KMS-11 (cell line): ENCODE measurements at regions not wholly inside any gene's neighbourhood (a gene's known extent, or its start where the extent isn't known, plus 50 kb on each side); places are given as distances from the start of the nearest gene placed in this dataset.

ENCODE experiments used
- H2AFZ ChIP-seq: fragments of 200-600 bp; sonication (generic); 2 replicates; pipeline ENCODE4 v1.6.1; 2016; ENCODE audit warnings: antibody characterized with exemption, mixed run types, low read depth
- H3K27ac ChIP-seq: fragments of 200-600 bp; sonication (generic); 2 replicates; pipeline ENCODE4 v1.6.1; 2016; ENCODE audit warnings: mild to moderate bottlenecking, mixed run types
- H3K27me3 ChIP-seq: fragments of 200-600 bp; sonication (generic); 2 replicates; pipeline ENCODE4 v1.6.1; 2017; ENCODE audit warnings: mild to moderate bottlenecking, low read depth, mixed run types, moderate library complexity; ENCODE audit not compliant: insufficient read depth
- H3K36me3 ChIP-seq: fragments of 200-600 bp; sonication (generic); 2 replicates; pipeline ENCODE4 v1.6.1; 2017; ENCODE audit warnings: mild to moderate bottlenecking, mixed run types; ENCODE audit not compliant: insufficient read depth
- H3K4me1 ChIP-seq: fragments of 200-600 bp; sonication (generic); 2 replicates; pipeline ENCODE4 v1.6.1; 2016; ENCODE audit warnings: mild to moderate bottlenecking, low read depth, mixed run types; ENCODE audit not compliant: poor library complexity, severe bottlenecking
- H3K4me2 ChIP-seq: fragments of 200-600 bp; sonication (generic); 2 replicates; pipeline ENCODE4 v1.7.0; 2016; ENCODE audit warnings: mild to moderate bottlenecking, mixed run types
- H3K4me3 ChIP-seq: fragments of 200-600 bp; sonication (generic); IDR thresholded peaks from 2 replicates; pipeline ENCODE4 v1.6.1; 2017; ENCODE audit warnings: low read depth, low read length, mixed read lengths; ENCODE audit not compliant: insufficient read depth
- H3K79me2 ChIP-seq: fragments of 200-600 bp; sonication (generic); 2 replicates; pipeline ENCODE4 v1.6.1; 2016; ENCODE audit warnings: low read depth, mixed run types; ENCODE audit not compliant: insufficient read depth
- H3K9ac ChIP-seq: fragments of 200-600 bp; sonication (generic); 2 replicates; pipeline ENCODE4 v1.6.1; 2016; ENCODE audit warnings: mild to moderate bottlenecking, mixed run types
- H4K20me1 ChIP-seq: fragments of 200-600 bp; sonication (generic); 2 replicates; pipeline ENCODE4 v1.6.1; 2016; ENCODE audit warnings: mild to moderate bottlenecking, mixed run types; ENCODE audit not compliant: insufficient read depth
- TF ChIP-seq, protein P1 (sequence below): fragments of 200-600 bp; sonication (generic); conservative IDR thresholded peaks from 2 replicates; pipeline ENCODE4 v1.6.1; 2017; ENCODE audit warnings: low read depth, mild to moderate bottlenecking, antibody characterized with exemption, low read length, moderate library complexity, mixed read lengths

GRCh38 chr17:79433379-79433778 lies 177.5 kb downstream of the RBFOX3 start:
- Histone ChIP-seq H3K27ac (no peak overlapping the region), H3K27me3 (peaks cover 97% of the 10 kb centered on the region), H3K9ac (no peak overlapping the region), H3K4me2 (no peak overlapping the region), H3K4me3 (no peak overlapping the region), H3K79me2 (no peaks in the 10 kb centered on the region), H3K4me1 (no peaks in the 10 kb centered on the region), H2AFZ (no peak overlapping the region), H4K20me1 (no peaks in the 10 kb centered on the region), H3K36me3 (no peaks in the 10 kb centered on the region)
- TF ChIP-seq, protein P1, sequence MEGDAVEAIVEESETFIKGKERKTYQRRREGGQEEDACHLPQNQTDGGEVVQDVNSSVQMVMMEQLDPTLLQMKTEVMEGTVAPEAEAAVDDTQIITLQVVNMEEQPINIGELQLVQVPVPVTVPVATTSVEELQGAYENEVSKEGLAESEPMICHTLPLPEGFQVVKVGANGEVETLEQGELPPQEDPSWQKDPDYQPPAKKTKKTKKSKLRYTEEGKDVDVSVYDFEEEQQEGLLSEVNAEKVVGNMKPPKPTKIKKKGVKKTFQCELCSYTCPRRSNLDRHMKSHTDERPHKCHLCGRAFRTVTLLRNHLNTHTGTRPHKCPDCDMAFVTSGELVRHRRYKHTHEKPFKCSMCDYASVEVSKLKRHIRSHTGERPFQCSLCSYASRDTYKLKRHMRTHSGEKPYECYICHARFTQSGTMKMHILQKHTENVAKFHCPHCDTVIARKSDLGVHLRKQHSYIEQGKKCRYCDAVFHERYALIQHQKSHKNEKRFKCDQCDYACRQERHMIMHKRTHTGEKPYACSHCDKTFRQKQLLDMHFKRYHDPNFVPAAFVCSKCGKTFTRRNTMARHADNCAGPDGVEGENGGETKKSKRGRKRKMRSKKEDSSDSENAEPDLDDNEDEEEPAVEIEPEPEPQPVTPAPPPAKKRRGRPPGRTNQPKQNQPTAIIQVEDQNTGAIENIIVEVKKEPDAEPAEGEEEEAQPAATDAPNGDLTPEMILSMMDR: no peak

GRCh38 chr17:79431175-79431574 lies 179.7 kb downstream of the RBFOX3 start:
- TF ChIP-seq, protein P1: no peak
- no peaks in the 10 kb centered on the region for H3K4me1 ChIP-seq
- no peak overlapping the region for H3K27ac ChIP-seq
- no peak overlapping the region for H3K4me2 ChIP-seq
- H3K9ac ChIP-seq: no peak overlapping the region
- peaks cover 96% of the 10 kb centered on the region for H3K27me3 ChIP-seq
- no peak overlapping the region for H3K4me3 ChIP-seq
- H2AFZ ChIP-seq: no peak overlapping the region
- H3K36me3 ChIP-seq: no peaks in the 10 kb centered on the region
- H3K79me2 ChIP-seq: no peaks in the 10 kb centered on the region
- no peaks in the 10 kb centered on the region for H4K20me1 ChIP-seq

GRCh38 chr17:79429864-79430494 lies 180.9 kb downstream of the RBFOX3 start:
- H3K4me1 ChIP-seq: no peaks in the 10 kb centered on the region
- H3K27ac ChIP-seq: no peak overlapping the region
- no peak overlapping the region for H2AFZ ChIP-seq
- H3K4me3 ChIP-seq: no peak overlapping the region
- H3K79me2 ChIP-seq: no peaks in the 10 kb centered on the region
- no peak overlapping the region for H3K9ac ChIP-seq
- peaks cover 96% of the 10 kb centered on the region for H3K27me3 ChIP-seq
- no peak overlapping the region for H3K4me2 ChIP-seq
- H4K20me1 ChIP-seq: no peaks in the 10 kb centered on the region
- TF ChIP-seq, protein P1: no peak
- H3K36me3 ChIP-seq: no peaks in the 10 kb centered on the region

GRCh38 chr17:79428988-79429387 lies 181.9 kb downstream of the RBFOX3 start:
- no peak overlapping the region for H3K4me2 ChIP-seq

More at GRCh38 chr17:79428988-79429387, 181.9 kb downstream of the RBFOX3 start:
- Histone ChIP-seq H3K27me3 (peaks cover 96% of the 10 kb centered on the region), H3K9ac (no peak overlapping the region), H4K20me1 (no peaks in the 10 kb centered on the region), H3K36me3 (no peaks in the 10 kb centered on the region), H3K79me2 (no peaks in the 10 kb centered on the region), H3K4me3 (no peak overlapping the region), H3K27ac (no peak overlapping the region), H3K4me1 (no peaks in the 10 kb centered on the region), H2AFZ (no peak overlapping the region)
- TF ChIP-seq, protein P1: no peak
